ENCODE measurements at regions not wholly inside any gene's neighbourhood (a gene's known extent, or its start where the extent isn't known, plus 50 kb on each side); places are given as distances from the start of the nearest gene placed in this dataset.

GRCh38 chr1:5763696-5764370 is 228.4 kb downstream of the NPHP4 start:
- H3K27ac ChIP-seq, result no peak overlapping the region
- H3K4me3 ChIP-seq, result no peak overlapping the region
- no peaks in the 10 kb centered on the region for H3K36me3 ChIP-seq
- H3K9me3 ChIP-seq (replicated peaks), result no peaks in the 10 kb centered on the region; the same call in 1 of the 2 replicates
- DNase-seq (ENCODE audit: low read depth in 1 of 2, low spot score in 2 of 2), result no peak
- H3K27me3 ChIP-seq (replicated peaks), result no peaks in the 10 kb centered on the region; the same call in 1 of the 2 replicates
- H3K4me1 ChIP-seq (replicated peaks), result no peaks in the 10 kb centered on the region

GRCh38 chr1:5758859-5759578 is 233.2 kb downstream of the NPHP4 start:
- Histone ChIP-seq H3K36me3 (no peaks in the 10 kb centered on the region), H3K4me3 (no peak overlapping the region), H3K9me3 (replicated peaks) (no peaks in the 10 kb centered on the region; the same call in 1 of the 2 replicates), H3K4me1 (replicated peaks) (no peaks in the 10 kb centered on the region), H3K27ac (no peak overlapping the region), H3K27me3 (replicated peaks) (peaks cover 4% of the 10 kb centered on the region)
- no peak for DNase-seq (ENCODE audit: low read depth in 1 of 2, low spot score in 2 of 2)

GRCh38 chr1:5758000-5758858 is 234.0 kb downstream of the NPHP4 start:
- Histone ChIP-seq H3K4me1 (replicated peaks) (no peaks in the 10 kb centered on the region), H3K4me3 (no peak overlapping the region), H3K9me3 (replicated peaks) (no peaks in the 10 kb centered on the region), H3K27ac (no peak overlapping the region), H3K36me3 (no peaks in the 10 kb centered on the region), H3K27me3 (replicated peaks) (peaks cover 8% of the 10 kb centered on the region)
- DNase-seq (ENCODE audit: low read depth in 1 of 2, low spot score in 2 of 2), result no peak

GRCh38 chr1:5757187-5757805 is 234.9 kb downstream of the NPHP4 start:
- Histone ChIP-seq H3K27me3 (replicated peaks) (peaks cover 8% of the 10 kb centered on the region), H3K4me1 (replicated peaks) (no peaks in the 10 kb centered on the region), H3K4me3 (no peak overlapping the region), H3K27ac (no peak overlapping the region), H3K36me3 (no peaks in the 10 kb centered on the region), H3K9me3 (replicated peaks) (no peaks in the 10 kb centered on the region)
- no peak for DNase-seq (ENCODE audit: low read depth in 1 of 2, low spot score in 2 of 2)

GRCh38 chr1:5756434-5757186 is 235.6 kb downstream of the NPHP4 start:
- Histone ChIP-seq H3K4me1 (replicated peaks) (no peaks in the 10 kb centered on the region), H3K27ac (no peak overlapping the region), H3K9me3 (replicated peaks) (no peaks in the 10 kb centered on the region), H3K4me3 (no peak overlapping the region), H3K36me3 (no peaks in the 10 kb centered on the region), H3K27me3 (replicated peaks) (peaks cover 8% of the 10 kb centered on the region; the same call in 1 of the 2 replicates)
- DNase-seq (ENCODE audit: low read depth in 1 of 2, low spot score in 2 of 2), result no peak

GRCh38 chr1:5755552-5756125 is 236.6 kb downstream of the NPHP4 start:
- Histone ChIP-seq H3K36me3 (no peaks in the 10 kb centered on the region), H3K9me3 (replicated peaks) (no peaks in the 10 kb centered on the region)

GRCh38 chr1:5754817-5755551 is 237.2 kb downstream of the NPHP4 start:
- DNase-seq (ENCODE audit: low read depth in 1 of 2, low spot score in 2 of 2), result no peak
- Histone ChIP-seq H3K9me3 (replicated peaks) (no peaks in the 10 kb centered on the region), H3K4me3 (no peak overlapping the region)

More at GRCh38 chr1:5755552-5756125, 236.6 kb downstream of the NPHP4 start:
- Histone ChIP-seq H3K27me3 (replicated peaks) (peaks cover 8% of the 10 kb centered on the region; the same call in 1 of the 2 replicates), H3K4me3 (no peak overlapping the region), H3K4me1 (replicated peaks) (no peaks in the 10 kb centered on the region), H3K27ac (no peak overlapping the region)
- DNase-seq (ENCODE audit: low read depth in 1 of 2, low spot score in 2 of 2), result no peak

GRCh38 chr1:5753549-5754421 is 238.4 kb downstream of the NPHP4 start:
- H3K27ac ChIP-seq, result no peak overlapping the region
- H3K9me3 ChIP-seq (replicated peaks), result no peaks in the 10 kb centered on the region
- H3K27me3 ChIP-seq (replicated peaks), result peaks cover 8% of the 10 kb centered on the region; the same call in 1 of the 2 replicates
- H3K36me3 ChIP-seq, result no peaks in the 10 kb centered on the region
- no peak for DNase-seq (ENCODE audit: low read depth in 1 of 2, low spot score in 2 of 2)
- no peaks in the 10 kb centered on the region for H3K4me1 ChIP-seq (replicated peaks)
- H3K4me3 ChIP-seq, result no peak overlapping the region

More at GRCh38 chr1:5754817-5755551, 237.2 kb downstream of the NPHP4 start:
- no peaks in the 10 kb centered on the region for H3K36me3 ChIP-seq
- H3K27me3 ChIP-seq (replicated peaks), result peaks cover 8% of the 10 kb centered on the region; the same call in 1 of the 2 replicates
- H3K4me1 ChIP-seq (replicated peaks), result no peaks in the 10 kb centered on the region
- H3K27ac ChIP-seq, result no peak overlapping the region

- no peaks in the 10 kb centered on the region for H3K36me3 ChIP-seq
- peaks cover 8% of the 10 kb centered on the region; the same call in 1 of the 2 replicates for H3K27me3 ChIP-seq (replicated peaks)
- no peak overlapping the region for H3K4me3 ChIP-seq
- H3K9me3 ChIP-seq (replicated peaks), result no peaks in the 10 kb centered on the region
- no peak overlapping the region for H3K27ac ChIP-seq
- H3K4me1 ChIP-seq (replicated peaks), result no peaks in the 10 kb centered on the region
- DNase-seq (ENCODE audit: low read depth in 1 of 2, low spot score in 2 of 2), result no peak
Measured at GRCh38 chr1:5752746-5753548, 239.3 kb downstream of the NPHP4 start.

GRCh38 chr1:5751833-5752745 is 240.1 kb downstream of the NPHP4 start:
- Histone ChIP-seq H3K9me3 (replicated peaks) (no peaks in the 10 kb centered on the region), H3K36me3 (no peaks in the 10 kb centered on the region), H3K4me1 (replicated peaks) (no peaks in the 10 kb centered on the region), H3K27me3 (replicated peaks) (peaks cover 8% of the 10 kb centered on the region; the same call in 1 of the 2 replicates), H3K4me3 (no peak overlapping the region), H3K27ac (no peak overlapping the region)
- no peak for DNase-seq (ENCODE audit: low read depth in 1 of 2, low spot score in 2 of 2)
